K562 (cell line): ENCODE measurements at regions not wholly inside any gene's neighbourhood (a gene's known extent, or its start where the extent isn't known, plus 50 kb on each side); places are given as distances from the start of the nearest gene placed in this dataset.

ENCODE experiments used
- ATAC-seq: fragments of 200-7000 bp; cut with Tn5 transposase; 3 replicates; pipeline ENCODE4 v1.9.1; 2020; ENCODE audit warnings: moderate library complexity
- BruUV-seq: library from RNA; stranded (reverse); fragments of 400-500 nt; replicated peaks from 2 replicates; lab custom pipeline; 2021; lab: Mats Ljungman, UMichigan
- CTCF ChIA-PET: fragments of 300-600 bp; formaldehyde crosslinking; extraction: SDS; loops from one replicate; lab custom pipeline; 2021; ENCODE audit warnings: low intra/inter-chr PET ratio; lab: Yijun Ruan, JAX
- POLR2A ChIA-PET: fragments of 300-600, 350-650 bp; sonication (Branson Sonifier 250); formaldehyde crosslinking; extraction: SDS; loops from one replicate; lab custom pipeline; 2021; ENCODE audit warnings: antibody characterized with exemption, inconsistent platforms; lab: Yijun Ruan, JAX
- DNase-seq, 4 experiments: peaks; one replicate each; pipeline versions ENCODE4 v3.0.0 to v3.0.0-alpha.2; 2011 to 2018; ENCODE audit warnings: low spot score in 3 of 4, mixed read lengths in 3 of 4; ENCODE audit errors: extremely low read depth in 1 of 4
- FAIRE-seq: peaks from 2 replicates; lab custom pipeline; 2011; peaks lifted over from hg19 to GRCh38; lab: Jason Lieb, UNC
- H2AFZ ChIP-seq: 2 replicates; pipeline ENCODE4 v1.6.0; 2011; ENCODE audit warnings: low read depth, low read length, control low read depth, inconsistent platforms
- H3K27ac ChIP-seq: fragments of 200-600 bp; 3 replicates; pipeline ENCODE4 v1.8.0; 2011; ENCODE audit warnings: low read depth, mild to moderate bottlenecking, control low read depth, inconsistent platforms, low read length, moderate library complexity, mixed read lengths; ENCODE audit errors: extremely low read depth
- H3K27me3 ChIP-seq, 2 experiments: fragments of 300-600 bp in 1 of 2; 2 replicates in 1 of 2; 3 replicates in 1 of 2; pipeline versions ENCODE4 v1.6.0 to v1.8.0; 2011; ENCODE audit warnings: inconsistent platforms in 2 of 2, low read length in 2 of 2, mild to moderate bottlenecking in 1 of 2, mixed read lengths in 1 of 2, moderate library complexity in 1 of 2; ENCODE audit not compliant: control insufficient read depth in 2 of 2, insufficient read depth in 2 of 2
- H3K36me3 ChIP-seq: fragments of 300-600 bp; 3 replicates; pipeline ENCODE4 v1.8.0; 2011; ENCODE audit warnings: mild to moderate bottlenecking, low read length, inconsistent platforms; ENCODE audit not compliant: control insufficient read depth, insufficient read depth
- H3K4me1 ChIP-seq, 2 experiments: fragments of 200-600 bp in 1 of 2; replicated peaks in 1 of 2; 2 replicates in 1 of 2; 3 replicates in 1 of 2; pipeline versions ENCODE4 v1.5.1 to v1.8.0; 2011; ENCODE audit warnings: inconsistent platforms in 2 of 2, low read length in 2 of 2, mild to moderate bottlenecking in 1 of 2, mixed read lengths in 1 of 2, moderate library complexity in 1 of 2; ENCODE audit not compliant: control insufficient read depth in 2 of 2, insufficient read depth in 2 of 2
- H3K4me2 ChIP-seq: 2 replicates; pipeline ENCODE4 v1.6.1; 2011; ENCODE audit warnings: low read length, control low read depth, inconsistent platforms, mixed read lengths; ENCODE audit not compliant: insufficient read depth
- H3K4me3 ChIP-seq: fragments of 200-600 bp; sonication (generic), shearing (Covaris generic); 2 replicates; pipeline ENCODE4 v1.5.1; 2016; ENCODE audit warnings: control low read depth, inconsistent platforms
- H3K79me2 ChIP-seq: fragments of 200-600 bp; 3 replicates; pipeline ENCODE4 v1.8.0; 2011; ENCODE audit warnings: low read length, inconsistent platforms; ENCODE audit not compliant: control insufficient read depth, insufficient read depth
- H3K9ac ChIP-seq, 2 experiments: 2 replicates each; pipeline versions ENCODE4 v1.6.0 to v1.6.1; 2011; ENCODE audit warnings: low read depth in 2 of 2, low read length in 2 of 2, control low read depth in 1 of 2, inconsistent platforms in 1 of 2, mild to moderate bottlenecking in 1 of 2, mixed read lengths in 1 of 2; ENCODE audit not compliant: insufficient read depth in 1 of 2
- H3K9me1 ChIP-seq: one replicate; pipeline ENCODE4 v1.6.0; 2011; ENCODE audit warnings: inconsistent platforms, mild to moderate bottlenecking, low read length, moderate library complexity; ENCODE audit not compliant: control insufficient read depth, insufficient read depth
- H3K9me3 ChIP-seq: replicated peaks from 2 replicates; pipeline ENCODE4 v1.5.1; 2011; ENCODE audit warnings: low read depth, low read length, inconsistent platforms; ENCODE audit not compliant: control insufficient read depth, insufficient read depth
- H4K20me1 ChIP-seq: replicated peaks from 2 replicates; pipeline ENCODE4 v1.6.1; 2011; ENCODE audit warnings: low read length, inconsistent platforms, mixed read lengths; ENCODE audit not compliant: control insufficient read depth, insufficient read depth
- COPS2 ChIP-seq: fragments of 450-650 bp; conservative IDR thresholded peaks from 2 replicates; pipeline ENCODE4 v1.6.1; 2016; ENCODE audit warnings: mild to moderate bottlenecking, moderate library complexity
- CREB3 ChIP-seq: fragments of 450-650 bp; conservative IDR thresholded peaks from 2 replicates; pipeline ENCODE4 v1.6.1; 2016; ENCODE audit warnings: missing genetic modification characterization, low read depth, mild to moderate bottlenecking, missing compliant biosample characterization, moderate library complexity
- GATA2 ChIP-seq: sonication (generic); formaldehyde crosslinking; IDR thresholded peaks from 2 replicates; pipeline ENCODE4 v1.4.0; 2020; ENCODE audit warnings: mild to moderate bottlenecking, missing genetic modification reagents
- HINFP ChIP-seq: fragments of 450-650 bp; conservative IDR thresholded peaks from 2 replicates; pipeline ENCODE4 v1.6.1; 2016; ENCODE audit warnings: missing genetic modification characterization, low read depth, mild to moderate bottlenecking, control low read depth, missing compliant biosample characterization
- ILK ChIP-seq: fragments of 450-650 bp; IDR thresholded peaks from 2 replicates; pipeline ENCODE4 v1.6.1; 2016; ENCODE audit warnings: missing genetic modification characterization, low read depth, mild to moderate bottlenecking, missing compliant biosample characterization, moderate library complexity, borderline replicate concordance
- JUNB ChIP-seq: fragments of 450-650 bp; formaldehyde crosslinking; conservative IDR thresholded peaks from 2 replicates; pipeline ENCODE4 v1.4.0; 2020; ENCODE audit warnings: mild to moderate bottlenecking
- LARP7 ChIP-seq: fragments of 450-650 bp; IDR thresholded peaks from 2 replicates; pipeline ENCODE4 v1.6.1; 2016
- MCM2 ChIP-seq: fragments of 450-650 bp; IDR thresholded peaks from 2 replicates; pipeline ENCODE4 v1.6.1; 2017; ENCODE audit warnings: low read depth, mild to moderate bottlenecking
- POLR2H ChIP-seq: IDR thresholded peaks from 2 replicates; pipeline ENCODE4 v1.6.1; 2016; ENCODE audit warnings: missing genetic modification characterization, low read depth, mild to moderate bottlenecking, control low read depth, missing compliant biosample characterization, moderate library complexity
- RFX7 ChIP-seq: fragments of 250-450 bp; sonication (Bioruptor Pico); IDR thresholded peaks from 2 replicates; pipeline ENCODE4 v1.5.1; 2021; ENCODE audit warnings: mild to moderate bottlenecking
- ZNF445 ChIP-seq: fragments of 250-450 bp; sonication (Bioruptor Pico); IDR thresholded peaks from 2 replicates; pipeline ENCODE4 v1.4.0; 2020; ENCODE audit warnings: low read depth, mild to moderate bottlenecking, moderate library complexity
- ZNF512 ChIP-seq: IDR thresholded peaks from 2 replicates; pipeline ENCODE4 v1.6.1; 2016; ENCODE audit warnings: missing genetic modification characterization, missing compliant biosample characterization
- ZNF583 ChIP-seq: fragments of 250-450 bp; sonication (Bioruptor Pico); IDR thresholded peaks from 2 replicates; pipeline ENCODE4 v1.4.0; 2020
- ZNF695 ChIP-seq: fragments of 450-650 bp; formaldehyde crosslinking; IDR thresholded peaks from 2 replicates; pipeline ENCODE4 v1.4.0; 2020; ENCODE audit warnings: mild to moderate bottlenecking, moderate library complexity
- ZSCAN32 ChIP-seq: fragments of 450-650 bp; formaldehyde crosslinking; IDR thresholded peaks from 2 replicates; pipeline ENCODE4 v1.4.0; 2020; ENCODE audit warnings: mild to moderate bottlenecking, moderate library complexity
- WGBS: fragments of 100-300 bp; shearing (Covaris generic); methylation state at CpG from one replicate; pipeline ENCODE4 v1.1.6; 2016; ENCODE audit warnings: low coverage, mixed read lengths; ENCODE audit not compliant: insufficient coverage; ENCODE audit errors: missing lambda C conversion rate; 5-methylcytosine and 5-hydroxymethylcytosine counted together
- in situ Hi-C: fragments of 300-500 bp; cut with MboI; formaldehyde crosslinking; loops from 4 replicates; pipeline ENCODE4 v1.15.0; 2018; ENCODE audit warnings: inconsistent platforms, mixed read lengths
- intact Hi-C: fragments of 100-400 bp; cut with micrococcal nuclease; formaldehyde crosslinking; loops from 2 replicates; pipeline ENCODE4 v1.14.2; 2022
- TF ChIP-seq, protein P1 (sequence below): fragments of 450-650 bp; formaldehyde crosslinking; IDR thresholded peaks from 2 replicates; pipeline ENCODE4 v1.4.0; 2020; ENCODE audit warnings: mild to moderate bottlenecking, mixed read lengths

DNA sequence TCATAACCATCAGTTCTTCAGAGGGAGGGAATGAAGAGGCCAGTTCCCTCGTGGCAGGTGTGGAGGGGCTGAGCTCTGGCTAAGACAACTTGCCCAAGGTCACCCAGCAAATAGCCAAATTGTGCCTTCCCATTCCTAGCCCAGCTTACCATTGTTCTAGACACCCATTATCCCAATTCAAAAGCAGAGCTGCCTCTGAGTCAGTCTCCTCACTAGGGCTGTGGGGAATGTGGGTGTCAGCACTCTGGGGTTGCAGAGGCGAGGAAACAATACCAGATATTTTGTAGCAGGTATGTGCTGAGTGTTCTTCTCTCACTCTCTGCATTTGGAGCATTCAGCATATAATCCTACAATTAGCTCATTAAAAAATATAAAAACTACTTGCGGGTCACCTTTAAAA is 270.8 kb downstream of the PSAT1 start (continued):
- TF ChIP-seq ZNF512 (tag): no peak
- no peak for TF ChIP-seq GATA2 (CRISPR knock-in tag)
- TF ChIP-seq ZSCAN32: no peak
- no peak for TF ChIP-seq POLR2H (tag)
- no peak for TF ChIP-seq RFX7 (CRISPR knock-in tag)
- TF ChIP-seq CREB3: no peak

DNA sequence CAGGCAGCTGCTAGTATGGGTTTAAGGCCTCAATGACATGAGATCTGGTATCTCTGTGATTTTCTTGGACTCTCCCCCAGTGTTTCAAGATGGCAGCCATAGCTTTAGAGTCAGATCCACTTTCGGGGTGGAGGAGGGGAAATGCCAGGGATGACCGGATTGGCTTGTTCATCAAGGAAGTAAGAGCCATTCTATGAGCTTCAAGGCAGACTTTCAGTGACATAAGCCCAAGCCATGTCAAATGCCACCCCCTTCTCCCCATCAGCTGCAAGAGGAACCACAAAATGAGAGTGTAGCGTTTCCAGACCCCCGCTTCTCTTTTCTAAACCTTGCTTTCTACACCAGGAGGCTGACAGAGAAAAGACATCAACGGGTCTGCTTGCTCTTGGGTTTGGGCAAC is 271.8 kb downstream of the PSAT1 start:
- Histone ChIP-seq H3K27ac (no peak overlapping the region), H3K4me3 (no peak overlapping the region), H3K27me3 (no peaks in the 10 kb centered on the region), H4K20me1 (no peaks in the 10 kb centered on the region), H3K9ac (no peak overlapping the region), H3K4me2 (no peak overlapping the region), H3K9me3 (no peaks in the 10 kb centered on the region), H3K4me1 (no peaks in the 10 kb centered on the region), H3K9me1 (no peaks in the 10 kb centered on the region), H2AFZ (no peak overlapping the region)
- CTCF ChIA-PET: no interaction called here
- intact Hi-C loops (no loop called here), in situ Hi-C loops (no loop called here)
- 0% methylated on average over 5 of the region's 5 CpGs for WGBS
- no peak for FAIRE-seq
- POLR2A ChIA-PET: no interaction called here
- BruUV-seq: no TSS peak
- TF ChIP-seq COPS2 (no peak), ILK (tag) (no peak), ZNF445 (no peak), RFX7 (CRISPR knock-in tag) (no peak), HINFP (tag) (no peak), ZNF695 (no peak), ZNF583 (CRISPR knock-in tag) (no peak), JUNB (CRISPR knock-in tag) (no peak), MCM2 (no peak), LARP7 (no peak)
- TF ChIP-seq, protein P1, sequence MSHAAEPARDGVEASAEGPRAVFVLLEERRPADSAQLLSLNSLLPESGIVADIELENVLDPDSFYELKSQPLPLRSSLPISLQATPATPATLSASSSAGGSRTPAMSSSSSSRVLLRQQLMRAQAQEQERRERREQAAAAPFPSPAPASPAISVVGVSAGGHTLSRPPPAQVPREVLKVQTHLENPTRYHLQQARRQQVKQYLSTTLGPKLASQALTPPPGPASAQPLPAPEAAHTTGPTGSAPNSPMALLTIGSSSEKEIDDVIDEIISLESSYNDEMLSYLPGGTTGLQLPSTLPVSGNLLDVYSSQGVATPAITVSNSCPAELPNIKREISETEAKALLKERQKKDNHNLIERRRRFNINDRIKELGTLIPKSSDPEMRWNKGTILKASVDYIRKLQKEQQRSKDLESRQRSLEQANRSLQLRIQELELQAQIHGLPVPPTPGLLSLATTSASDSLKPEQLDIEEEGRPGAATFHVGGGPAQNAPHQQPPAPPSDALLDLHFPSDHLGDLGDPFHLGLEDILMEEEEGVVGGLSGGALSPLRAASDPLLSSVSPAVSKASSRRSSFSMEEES (CRISPR knock-in tag): no peak
- TF ChIP-seq, all 486 proteins: peak for 0
- H3K79me2 ChIP-seq: no peaks in the 10 kb centered on the region
- ATAC-seq (no peak), DNase-seq (no peak)
- H3K36me3 ChIP-seq: no peaks in the 10 kb centered on the region
